HepG2 (cell line): ENCODE measurements at regions not wholly inside any gene's neighbourhood (a gene's known extent, or its start where the extent isn't known, plus 50 kb on each side); places are given as distances from the start of the nearest gene placed in this dataset.
A peak's percentile ranks its signal among the peaks of the same experiment; 100 is the strongest.

ENCODE experiments used
- ATAC-seq: fragments of 200-7000 bp; cut with Tn5 transposase; 3 replicates; pipeline ENCODE4 v1.9.1; 2020; ENCODE audit warnings: mild to moderate bottlenecking, moderate library complexity
- BruUV-seq: library from RNA; stranded (reverse); fragments of 400-500 nt; replicated peaks from 2 replicates; lab custom pipeline; 2021; lab: Mats Ljungman, UMichigan
- CTCF ChIA-PET: fragments of 300-600 bp; formaldehyde crosslinking; extraction: SDS; loops from one replicate; lab custom pipeline; 2021; ENCODE audit warnings: low total read pairs, inconsistent platforms, low intra/inter-chr PET ratio; lab: Yijun Ruan, JAX
- POLR2A ChIA-PET: fragments of 350-600 bp; sonication (Branson Sonifier 250); formaldehyde crosslinking; loops from one replicate; lab custom pipeline; 2020; ENCODE audit warnings: antibody characterized with exemption, inconsistent platforms; lab: Yijun Ruan, JAX
- DNase-seq: peaks from one replicate; pipeline ENCODE4 v3.0.0-alpha.2; 2015; ENCODE audit warnings: low spot score
- FAIRE-seq: peaks from 3 replicates; lab custom pipeline; 2011; peaks lifted over from hg19 to GRCh38; lab: Jason Lieb, UNC
- H2AFZ ChIP-seq: one replicate; pipeline ENCODE4 v1.6.1; 2011; ENCODE audit warnings: low read length, inconsistent platforms
- H3K27ac ChIP-seq: fragments of 300-600 bp; 3 replicates; pipeline ENCODE4 v1.8.0; 2011; ENCODE audit warnings: mixed run types, mild to moderate bottlenecking, mixed read lengths, low read length, inconsistent platforms; ENCODE audit not compliant: insufficient read depth; ENCODE audit errors: extremely low read length
- H3K27me3 ChIP-seq, 2 experiments: fragments of 200-600 bp in 1 of 2; 2 replicates in 1 of 2; 3 replicates in 1 of 2; pipeline versions ENCODE4 v1.6.0 to v1.8.0; 2011; ENCODE audit warnings: low read length in 2 of 2, mild to moderate bottlenecking in 2 of 2, moderate library complexity in 2 of 2, inconsistent platforms in 1 of 2; ENCODE audit not compliant: insufficient read depth in 2 of 2, control insufficient read depth in 1 of 2
- H3K36me3 ChIP-seq, 2 experiments: fragments of 200-600 bp in 1 of 2; replicated peaks in 1 of 2; 2 replicates in 1 of 2; 3 replicates in 1 of 2; pipeline versions ENCODE4 v1.5.1 to v1.8.0; 2011; ENCODE audit warnings: low read length in 2 of 2, inconsistent platforms in 1 of 2; ENCODE audit not compliant: insufficient read depth in 2 of 2, control insufficient read depth in 1 of 2
- H3K4me1 ChIP-seq: 2 replicates; pipeline ENCODE4 v1.5.1; 2012; ENCODE audit warnings: low read length, inconsistent platforms; ENCODE audit not compliant: insufficient read depth
- H3K4me2 ChIP-seq: 2 replicates; pipeline ENCODE4 v1.6.0; 2011; ENCODE audit warnings: low read depth, low read length, inconsistent platforms
- H3K4me3 ChIP-seq, 3 experiments: fragments of 200-600 bp in 1 of 3; sonication (generic), shearing (Covaris generic) in 1 of 3; replicated peaks in 1 of 3; 2 replicates each; pipeline ENCODE4 v1.5.1; 2011 to 2016; ENCODE audit warnings: low read length in 3 of 3, inconsistent platforms in 2 of 3, low read depth in 2 of 3, mild to moderate bottlenecking in 2 of 3, control low read depth in 1 of 3, mixed read lengths in 1 of 3; ENCODE audit not compliant: insufficient read depth in 1 of 3
- H3K79me2 ChIP-seq: one replicate; pipeline ENCODE4 v1.6.1; 2011; ENCODE audit warnings: low read length, inconsistent platforms; ENCODE audit not compliant: insufficient read depth
- H3K9ac ChIP-seq: 2 replicates; pipeline ENCODE4 v1.6.0; 2011; ENCODE audit warnings: mild to moderate bottlenecking, low read depth, low read length, inconsistent platforms; ENCODE audit not compliant: insufficient read depth
- H3K9me3 ChIP-seq: 2 replicates; pipeline ENCODE4 v1.5.1; 2012; ENCODE audit warnings: mild to moderate bottlenecking, low read length
- H4K20me1 ChIP-seq: 2 replicates; pipeline ENCODE4 v1.6.0; 2011; ENCODE audit warnings: inconsistent platforms, mild to moderate bottlenecking, low read length, moderate library complexity; ENCODE audit not compliant: insufficient read depth
- ASH2L ChIP-seq: fragments of 300-600, 200-600 bp; sonication (generic); IDR thresholded peaks from 2 replicates; pipeline ENCODE4 v1.7.0; 2017; ENCODE audit warnings: low read depth, mild to moderate bottlenecking, moderate library complexity, mixed read lengths, low read length; ENCODE audit not compliant: insufficient read length
- CREM ChIP-seq, 2 experiments: sonication (generic) in 1 of 2; formaldehyde crosslinking in 1 of 2; IDR thresholded peaks; 2 replicates each; pipeline versions ENCODE4 v1.4.0 to v1.6.1; 2016 to 2020; ENCODE audit warnings: antibody characterized with exemption in 1 of 2, mild to moderate bottlenecking in 1 of 2, missing genetic modification reagents in 1 of 2
- HDAC1 ChIP-seq: sonication (generic); formaldehyde crosslinking; IDR thresholded peaks from 2 replicates; pipeline ENCODE4 v1.5.1; 2020; ENCODE audit warnings: mild to moderate bottlenecking, missing genetic modification reagents
- KAT8 ChIP-seq: IDR thresholded peaks from 2 replicates; pipeline ENCODE4 v1.6.1; 2016; ENCODE audit warnings: missing genetic modification reagents, missing compliant biosample characterization
- MIXL1 ChIP-seq: IDR thresholded peaks from 2 replicates; pipeline ENCODE4 v1.6.1; 2016
- NCOR1 ChIP-seq: fragments of 200-600 bp; sonication (generic); IDR thresholded peaks from 2 replicates; pipeline ENCODE4 v1.7.0; 2017; ENCODE audit warnings: antibody characterized with exemption, low read length, borderline replicate concordance
- RARA ChIP-seq: IDR thresholded peaks from 2 replicates; pipeline ENCODE4 v1.6.1; 2016; ENCODE audit warnings: missing genetic modification reagents, missing compliant biosample characterization
- SALL1 ChIP-seq: sonication (generic); formaldehyde crosslinking; IDR thresholded peaks from 2 replicates; pipeline ENCODE4 v1.8.0; 2022; ENCODE audit warnings: mild to moderate bottlenecking, missing genetic modification reagents
- TEAD3 ChIP-seq: optimal IDR thresholded peaks from 2 replicates; pipeline ENCODE3; 2016; ENCODE audit warnings: borderline replicate concordance
- ZFP1 ChIP-seq: IDR thresholded peaks from 2 replicates; pipeline ENCODE4 v1.6.1; 2016
- ZNF235 ChIP-seq: sonication (generic); formaldehyde crosslinking; IDR thresholded peaks from 2 replicates; pipeline ENCODE4 v1.8.1; 2023; ENCODE audit warnings: mild to moderate bottlenecking, missing genetic modification reagents, borderline replicate concordance
- ZNF614 ChIP-seq: IDR thresholded peaks from 2 replicates; pipeline ENCODE4 v1.6.1; 2018; ENCODE audit warnings: missing biosample characterization, missing genetic modification reagents, inconsistent platforms, borderline replicate concordance
- WGBS: methylation state at CpG from one replicate; pipeline ENCODE4 v1.1.6; 2017; ENCODE audit warnings: low lambda C conversion rate; 5-methylcytosine and 5-hydroxymethylcytosine counted together
- in situ Hi-C: cut with HindIII; loops from 2 replicates; pipeline ENCODE4 v1.10.0; 2017; ENCODE audit warnings: low pct_unique_long_range_greater_than_20kb; ENCODE audit not compliant: extremely low pct_ligation_motif_present
- intact Hi-C: fragments of 100-400 bp; cut with micrococcal nuclease; formaldehyde crosslinking; loops from one replicate; pipeline ENCODE4 v1.10.0; 2022; ENCODE audit not compliant: unreplicated experiment
- TF ChIP-seq, protein P1 (sequence below): sonication (generic); formaldehyde crosslinking; IDR thresholded peaks from 2 replicates; pipeline ENCODE4 v1.8.1; 2023; ENCODE audit warnings: mild to moderate bottlenecking, inconsistent platforms, moderate library complexity, missing genetic modification reagents, borderline replicate concordance
- TF ChIP-seq, protein P2 (sequence below): sonication (generic); formaldehyde crosslinking; IDR thresholded peaks from 2 replicates; pipeline ENCODE4 v1.5.0; 2020; ENCODE audit warnings: mild to moderate bottlenecking, missing genetic modification reagents
- TF ChIP-seq, protein P3 (sequence below): sonication (generic); IDR thresholded peaks from 2 replicates; pipeline ENCODE4 v1.6.1; 2016; ENCODE audit warnings: low read depth, borderline replicate concordance
- TF ChIP-seq, protein P4 (sequence below): sonication (generic); formaldehyde crosslinking; IDR thresholded peaks from 2 replicates; pipeline ENCODE4 v1.4.0; 2020; ENCODE audit warnings: missing genetic modification reagents, borderline replicate concordance
- TF ChIP-seq, protein P5 (sequence below): sonication (generic); formaldehyde crosslinking; IDR thresholded peaks from 2 replicates; pipeline ENCODE4 v1.4.0; 2020; ENCODE audit warnings: missing genetic modification reagents

DNA sequence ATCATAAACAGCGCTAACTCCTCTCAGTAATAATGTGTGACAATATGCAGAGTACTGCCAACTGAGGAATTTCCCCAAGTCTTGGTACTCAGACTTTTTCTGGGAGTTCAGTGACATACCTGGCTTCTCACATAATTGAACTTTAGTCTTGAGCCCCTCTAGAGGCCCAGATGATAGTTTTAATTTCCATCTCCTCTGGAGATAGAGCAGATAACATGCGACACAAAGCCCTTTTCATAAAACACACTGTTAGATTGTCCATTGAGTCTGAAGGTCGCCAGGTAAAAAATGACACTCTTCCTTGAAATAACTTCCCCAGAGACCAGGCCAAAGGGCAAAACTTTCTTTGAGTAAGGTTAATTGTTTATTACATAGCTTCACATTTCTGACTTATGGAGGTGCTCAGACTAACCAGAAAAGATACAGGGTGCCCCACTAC, 476.0 kb downstream of the RASEF start:
- peak; percentile 60 for FAIRE-seq
- DNase-seq, result peak; percentile 91
- intact Hi-C loops (loop anchor here (1.0 kb wide), 2 partner anchors 10 to 18 kb away; no protein-coding TSS in a partner anchor), in situ Hi-C loops (loop anchor here (5.0 kb wide), 1 partner anchor 35 kb away; no protein-coding TSS in a partner anchor)
- Histone ChIP-seq H3K9me3 (no peaks in the 10 kb centered on the region), H2AFZ (no peak overlapping the region), H3K79me2 (no peaks in the 10 kb centered on the region), H3K4me1 (peaks cover 88% of the 10 kb centered on the region), H3K27me3 (no peaks in the 10 kb centered on the region), H3K4me3 (no peak overlapping the region), H3K27ac (peak overlapping the region; percentile 77), H4K20me1 (no peaks in the 10 kb centered on the region), H3K9ac (peak overlapping the region; percentile 31), H3K4me2 (peak overlapping the region; percentile 18), H3K36me3 (no peaks in the 10 kb centered on the region)
- CTCF ChIA-PET, result no interaction called here
- ATAC-seq, result peak; percentile 72
- no TSS peak for BruUV-seq
- POLR2A ChIA-PET, result interaction anchor here (1.4 to 4.1 kb wide), 4 partner anchors 11 to 898 kb away, joined by 3 to 25 read pairs (median 16); partner anchors contain the start of gene TLE1
- WGBS, result 27% methylated on average over 3 of the region's 3 CpGs
- TF ChIP-seq, protein P1, sequence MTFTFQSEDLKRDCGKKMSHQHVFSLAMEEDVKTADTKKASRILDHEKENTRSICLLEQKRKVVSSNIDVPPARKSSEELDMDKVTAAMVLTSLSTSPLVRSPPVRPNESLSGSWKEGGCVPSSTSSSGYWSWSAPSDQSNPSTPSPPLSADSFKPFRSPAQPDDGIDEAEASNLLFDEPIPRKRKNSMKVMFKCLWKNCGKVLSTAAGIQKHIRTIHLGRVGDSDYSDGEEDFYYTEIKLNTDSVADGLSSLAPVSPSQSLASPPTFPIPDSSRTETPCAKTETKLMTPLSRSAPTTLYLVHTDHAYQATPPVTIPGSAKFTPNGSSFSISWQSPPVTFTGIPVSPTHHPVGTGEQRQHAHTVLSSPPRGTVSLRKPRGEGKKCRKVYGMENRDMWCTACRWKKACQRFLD (CRISPR knock-in tag), result no peak
- TF ChIP-seq HDAC1 (peak; percentile 24; the same call in 1 of the 2 replicates), ZNF235 (CRISPR knock-in tag) (no peak), RARA (CRISPR knock-in tag) (peak; percentile 31), TEAD3 (peak; percentile 23), ZFP1 (CRISPR knock-in tag) (no peak), MIXL1 (CRISPR knock-in tag) (peak; percentile 51; the same call in 1 of the 2 replicates), ZNF614 (CRISPR knock-in tag) (no peak; the same call in 1 of the 2 replicates), NCOR1 (peak; percentile 72; the same call in 1 of the 2 replicates), SALL1 (peak; percentile 30; the same call in 1 of the 2 replicates), KAT8 (CRISPR knock-in tag) (peak; percentile 31; the same call in 1 of the 2 replicates), CREM (IDR thresholded peaks at IDR 0.05) (peak; percentile 75), CREM (CRISPR knock-in tag; IDR thresholded peaks at IDR 0.05) (no peak), ASH2L (peak; percentile 69)
- TF ChIP-seq, protein P2, sequence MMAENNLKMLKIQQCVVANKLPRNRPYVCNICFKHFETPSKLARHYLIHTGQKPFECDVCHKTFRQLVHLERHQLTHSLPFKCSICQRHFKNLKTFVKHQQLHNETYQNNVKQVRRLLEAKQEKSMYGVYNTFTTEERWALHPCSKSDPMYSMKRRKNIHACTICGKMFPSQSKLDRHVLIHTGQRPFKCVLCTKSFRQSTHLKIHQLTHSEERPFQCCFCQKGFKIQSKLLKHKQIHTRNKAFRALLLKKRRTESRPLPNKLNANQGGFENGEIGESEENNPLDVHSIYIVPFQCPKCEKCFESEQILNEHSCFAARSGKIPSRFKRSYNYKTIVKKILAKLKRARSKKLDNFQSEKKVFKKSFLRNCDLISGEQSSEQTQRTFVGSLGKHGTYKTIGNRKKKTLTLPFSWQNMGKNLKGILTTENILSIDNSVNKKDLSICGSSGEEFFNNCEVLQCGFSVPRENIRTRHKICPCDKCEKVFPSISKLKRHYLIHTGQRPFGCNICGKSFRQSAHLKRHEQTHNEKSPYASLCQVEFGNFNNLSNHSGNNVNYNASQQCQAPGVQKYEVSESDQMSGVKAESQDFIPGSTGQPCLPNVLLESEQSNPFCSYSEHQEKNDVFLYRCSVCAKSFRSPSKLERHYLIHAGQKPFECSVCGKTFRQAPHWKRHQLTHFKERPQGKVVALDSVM, result no peak
- TF ChIP-seq, protein P3, sequence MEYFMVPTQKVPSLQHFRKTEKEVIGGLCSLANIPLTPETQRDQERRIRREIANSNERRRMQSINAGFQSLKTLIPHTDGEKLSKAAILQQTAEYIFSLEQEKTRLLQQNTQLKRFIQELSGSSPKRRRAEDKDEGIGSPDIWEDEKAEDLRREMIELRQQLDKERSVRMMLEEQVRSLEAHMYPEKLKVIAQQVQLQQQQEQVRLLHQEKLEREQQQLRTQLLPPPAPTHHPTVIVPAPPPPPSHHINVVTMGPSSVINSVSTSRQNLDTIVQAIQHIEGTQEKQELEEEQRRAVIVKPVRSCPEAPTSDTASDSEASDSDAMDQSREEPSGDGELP, result 0 out of 2 replicates have a peak, but pooled peaks have one; percentile 13
- TF ChIP-seq, protein P4, sequence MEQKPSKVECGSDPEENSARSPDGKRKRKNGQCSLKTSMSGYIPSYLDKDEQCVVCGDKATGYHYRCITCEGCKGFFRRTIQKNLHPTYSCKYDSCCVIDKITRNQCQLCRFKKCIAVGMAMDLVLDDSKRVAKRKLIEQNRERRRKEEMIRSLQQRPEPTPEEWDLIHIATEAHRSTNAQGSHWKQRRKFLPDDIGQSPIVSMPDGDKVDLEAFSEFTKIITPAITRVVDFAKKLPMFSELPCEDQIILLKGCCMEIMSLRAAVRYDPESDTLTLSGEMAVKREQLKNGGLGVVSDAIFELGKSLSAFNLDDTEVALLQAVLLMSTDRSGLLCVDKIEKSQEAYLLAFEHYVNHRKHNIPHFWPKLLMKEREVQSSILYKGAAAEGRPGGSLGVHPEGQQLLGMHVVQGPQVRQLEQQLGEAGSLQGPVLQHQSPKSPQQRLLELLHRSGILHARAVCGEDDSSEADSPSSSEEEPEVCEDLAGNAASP (CRISPR knock-in tag), result peak; percentile 47; the same call in 1 of the 2 replicates
- TF ChIP-seq, protein P5, sequence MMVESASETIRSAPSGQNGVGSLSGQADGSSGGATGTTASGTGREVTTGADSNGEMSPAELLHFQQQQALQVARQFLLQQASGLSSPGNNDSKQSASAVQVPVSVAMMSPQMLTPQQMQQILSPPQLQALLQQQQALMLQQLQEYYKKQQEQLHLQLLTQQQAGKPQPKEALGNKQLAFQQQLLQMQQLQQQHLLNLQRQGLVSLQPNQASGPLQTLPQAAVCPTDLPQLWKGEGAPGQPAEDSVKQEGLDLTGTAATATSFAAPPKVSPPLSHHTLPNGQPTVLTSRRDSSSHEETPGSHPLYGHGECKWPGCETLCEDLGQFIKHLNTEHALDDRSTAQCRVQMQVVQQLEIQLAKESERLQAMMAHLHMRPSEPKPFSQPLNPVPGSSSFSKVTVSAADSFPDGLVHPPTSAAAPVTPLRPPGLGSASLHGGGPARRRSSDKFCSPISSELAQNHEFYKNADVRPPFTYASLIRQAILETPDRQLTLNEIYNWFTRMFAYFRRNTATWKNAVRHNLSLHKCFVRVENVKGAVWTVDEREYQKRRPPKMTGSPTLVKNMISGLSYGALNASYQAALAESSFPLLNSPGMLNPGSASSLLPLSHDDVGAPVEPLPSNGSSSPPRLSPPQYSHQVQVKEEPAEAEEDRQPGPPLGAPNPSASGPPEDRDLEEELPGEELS (CRISPR knock-in tag), result peak; percentile 74
